Right ventricle myocardium inferior (tissue), 1 donor: ENCODE measurements at regions not wholly inside any gene's neighbourhood (a gene's known extent, or its start where the extent isn't known, plus 50 kb on each side); places are given as distances from the start of the nearest gene placed in this dataset.
"Not testable (repeated sequence)": the region's sequence is repeated elsewhere in the genome, so short reads cannot be mapped to it uniquely, and the experiment has no call there.

Experiments
- ATAC-seq: fragments of 200-7000 bp; cut with Tn5 transposase; one replicate; pipeline ENCODE4 v1.9.1; 2020; ENCODE audit warnings: mild to moderate bottlenecking, moderate library complexity
- DNase-seq: peaks from one replicate; pipeline ENCODE4 v3.0.0; 2021; ENCODE audit errors: missing footprints
- intact Hi-C: fragments of 100-400 bp; cut with DNase I; formaldehyde crosslinking; loops from one replicate; pipeline ENCODE4 v1.11.0; 2022
- donor health status: DM: no; HTN: yes; CAD: no; lungs with severe emphysema.

DNA sequence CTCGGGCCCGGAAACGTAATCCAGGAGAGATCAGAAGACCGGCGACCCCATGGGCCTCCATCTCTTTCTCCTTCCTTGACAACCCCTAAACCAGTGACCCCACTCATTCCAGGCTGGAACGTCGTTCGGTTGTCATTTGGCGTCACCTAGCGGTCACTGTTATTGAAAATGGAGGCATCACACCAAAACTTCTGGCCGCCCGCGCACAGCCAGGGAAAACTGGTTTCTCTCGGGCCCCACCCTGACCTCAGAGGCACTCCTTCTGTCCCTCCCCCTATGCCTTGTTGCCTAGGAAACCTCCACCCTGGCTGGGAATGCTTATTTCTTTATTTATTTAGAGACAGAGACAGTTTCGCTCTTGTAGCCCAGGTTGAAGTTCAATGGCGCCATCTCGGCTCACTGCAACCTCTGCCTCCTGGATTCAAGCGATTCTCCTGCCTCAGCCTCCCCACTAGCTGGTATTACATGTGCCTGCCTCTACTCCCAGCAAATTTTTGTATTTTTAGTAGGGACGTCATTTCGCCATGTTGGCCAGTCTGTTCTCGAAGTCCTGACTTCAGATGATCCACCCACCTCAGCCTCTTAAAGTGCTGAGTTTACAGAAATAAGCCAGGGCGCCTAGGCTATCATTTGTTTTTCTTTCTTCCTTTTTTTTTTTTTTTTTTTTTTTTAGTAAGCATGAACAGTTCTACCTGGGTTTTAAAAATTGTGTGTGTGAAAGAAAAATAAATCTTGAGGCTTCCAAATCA, 2144.1 kb upstream of the TPTE start:
- intact Hi-C loops, DNase-seq: not testable (repeated sequence)
- peak; percentile 50 for ATAC-seq

DNA sequence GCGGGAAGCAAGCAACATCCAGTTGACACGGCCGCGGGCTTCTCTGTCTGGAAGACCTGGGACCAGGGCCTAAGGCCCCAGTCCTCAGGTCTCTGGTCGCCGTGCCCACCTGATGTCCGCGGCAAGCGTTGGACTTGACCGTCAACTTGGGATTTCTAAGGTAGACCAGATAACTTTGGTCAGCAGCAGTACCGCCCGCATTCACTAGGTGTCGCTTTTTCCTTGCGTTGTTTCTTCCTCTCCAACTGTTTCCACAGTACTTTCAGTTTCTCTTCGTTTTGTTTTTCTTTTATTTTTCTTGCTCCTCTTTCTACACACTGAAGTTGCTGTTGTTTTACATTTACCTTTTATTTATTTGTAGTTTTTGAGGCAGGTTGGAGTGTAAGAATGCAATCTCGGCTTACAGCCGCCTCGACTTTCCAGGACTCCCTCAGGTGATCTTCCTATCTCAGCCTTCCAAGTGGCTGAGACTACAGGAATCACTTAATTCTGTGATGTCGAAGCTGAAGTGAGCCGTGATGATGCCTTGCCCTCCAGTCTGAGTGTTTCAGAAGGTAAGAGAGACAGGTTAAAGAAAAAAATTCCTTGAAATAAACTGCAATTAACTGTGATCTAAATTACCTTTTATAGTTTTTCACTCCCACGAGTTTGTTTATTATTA, 2140.8 kb upstream of the TPTE start:
- peak; percentile 67 for ATAC-seq

DNA sequence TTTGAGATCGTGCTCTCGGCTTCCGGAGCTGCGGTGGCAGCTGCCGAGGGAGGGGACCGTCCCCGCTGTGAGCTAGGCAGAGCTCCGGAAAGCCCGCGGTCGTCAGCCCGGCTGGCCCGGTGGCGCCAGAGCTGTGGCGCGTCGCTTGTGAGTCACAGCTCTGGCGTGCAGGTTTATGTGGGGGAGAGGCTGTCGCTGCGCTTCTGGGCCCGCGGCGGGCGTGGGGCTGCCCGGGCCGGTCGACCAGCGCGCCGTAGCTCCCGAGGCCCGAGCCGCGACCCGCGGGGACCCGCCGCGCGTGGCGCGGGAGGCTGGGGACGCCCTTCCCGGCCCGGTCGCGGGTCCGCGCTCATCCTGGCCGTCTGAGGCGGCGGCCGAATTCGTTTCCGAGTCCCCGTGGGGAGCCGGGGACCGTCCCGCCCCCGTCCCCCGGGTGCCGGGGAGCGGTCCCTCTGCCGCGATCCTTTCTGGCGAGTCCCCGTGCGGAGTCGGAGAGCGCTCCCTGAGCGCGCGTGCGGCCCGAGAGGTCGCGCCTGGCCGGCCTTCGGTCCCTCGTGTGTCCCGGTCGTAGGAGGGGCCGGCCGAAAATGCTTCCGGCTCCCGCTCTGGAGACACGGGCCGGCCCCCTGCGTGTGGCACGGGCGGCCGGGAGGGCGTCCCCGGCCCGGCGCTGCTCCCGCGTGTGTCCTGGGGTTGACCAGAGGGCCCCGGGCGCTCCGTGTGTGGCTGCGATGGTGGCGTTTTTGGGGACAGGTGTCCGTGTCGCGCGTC, 2133.0 kb upstream of the TPTE start:
- ATAC-seq, result peak; percentile 100
- intact Hi-C loops, DNase-seq: not testable (repeated sequence)

More for the DNA sequence above, 2140.8 kb upstream of the TPTE start:
- intact Hi-C loops, DNase-seq: not testable (repeated sequence)

DNA sequence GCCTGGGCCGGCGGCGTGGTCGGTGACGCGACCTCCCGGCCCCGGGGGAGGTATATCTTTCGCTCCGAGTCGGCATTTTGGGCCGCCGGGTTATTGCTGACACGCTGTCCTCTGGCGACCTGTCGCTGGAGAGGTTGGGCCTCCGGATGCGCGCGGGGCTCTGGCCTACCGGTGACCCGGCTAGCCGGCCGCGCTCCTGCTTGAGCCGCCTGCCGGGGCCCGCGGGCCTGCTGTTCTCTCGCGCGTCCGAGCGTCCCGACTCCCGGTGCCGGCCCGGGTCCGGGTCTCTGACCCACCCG, 2132.5 kb upstream of the TPTE start:
- intact Hi-C loops, ATAC-seq, DNase-seq: not testable (repeated sequence)

DNA sequence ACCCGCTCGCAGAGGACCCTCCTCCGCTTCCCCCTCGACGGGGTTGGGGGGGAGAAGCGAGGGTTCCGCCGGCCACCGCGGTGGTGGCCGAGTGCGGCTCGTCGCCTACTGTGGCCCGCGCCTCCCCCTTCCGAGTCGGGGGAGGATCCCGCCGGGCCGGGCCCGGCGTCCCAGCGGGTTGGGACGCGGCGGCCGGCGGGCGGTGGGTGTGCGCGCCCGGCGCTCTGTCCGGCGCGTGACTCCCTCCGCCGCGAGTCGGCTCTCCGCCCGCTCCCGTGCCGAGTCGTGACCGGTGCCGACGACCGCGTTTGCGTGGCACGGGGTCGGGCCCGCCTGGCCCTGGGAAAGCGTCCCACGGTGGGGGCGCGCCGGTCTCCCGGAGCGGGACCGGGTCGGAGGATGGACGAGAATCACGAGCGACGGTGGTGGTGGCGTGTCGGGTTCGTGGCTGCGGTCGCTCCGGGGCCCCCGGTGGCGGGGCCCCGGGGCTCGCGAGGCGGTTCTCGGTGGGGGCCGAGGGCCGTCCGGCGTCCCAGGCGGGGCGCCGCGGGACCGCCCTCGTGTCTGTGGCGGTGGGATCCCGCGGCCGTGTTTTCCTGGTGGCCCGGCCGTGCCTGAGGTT, 2130.7 kb upstream of the TPTE start:
- intact Hi-C loops, DNase-seq, ATAC-seq: not testable (repeated sequence)

DNA sequence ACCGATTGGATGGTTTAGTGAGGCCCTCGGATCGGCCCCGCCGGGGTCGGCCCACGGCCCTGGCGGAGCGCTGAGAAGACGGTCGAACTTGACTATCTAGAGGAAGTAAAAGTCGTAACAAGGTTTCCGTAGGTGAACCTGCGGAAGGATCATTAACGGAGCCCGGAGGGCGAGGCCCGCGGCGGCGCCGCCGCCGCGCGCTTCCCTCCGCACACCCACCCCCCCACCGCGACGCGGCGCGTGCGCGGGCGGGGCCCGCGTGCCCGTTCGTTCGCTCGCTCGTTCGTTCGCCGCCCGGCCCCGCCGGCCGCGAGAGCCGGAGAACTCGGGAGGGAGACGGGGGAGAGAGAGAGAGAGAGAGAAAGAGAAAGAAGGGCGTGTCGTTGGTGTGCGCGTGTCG, 2127.0 kb upstream of the TPTE start:
- DNase-seq, ATAC-seq, intact Hi-C loops: not testable (repeated sequence)

DNA sequence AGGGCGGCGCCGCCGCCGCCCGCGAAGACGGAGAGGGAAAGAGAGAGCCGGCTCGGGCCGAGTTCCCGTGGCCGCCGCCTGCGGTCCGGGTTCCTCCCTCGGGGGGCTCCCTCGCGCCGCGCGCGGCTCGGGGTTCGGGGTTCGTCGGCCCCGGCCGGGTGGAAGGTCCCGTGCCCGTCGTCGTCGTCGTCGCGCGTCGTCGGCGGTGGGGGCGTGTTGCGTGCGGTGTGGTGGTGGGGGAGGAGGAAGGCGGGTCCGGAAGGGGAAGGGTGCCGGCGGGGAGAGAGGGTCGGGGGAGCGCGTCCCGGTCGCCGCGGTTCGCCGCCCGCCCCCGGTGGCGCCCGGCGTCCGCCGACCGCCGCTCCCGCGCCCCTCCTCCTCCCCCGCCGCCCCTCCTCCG, 2125.4 kb upstream of the TPTE start:
- ATAC-seq, DNase-seq, intact Hi-C loops: not testable (repeated sequence)

DNA sequence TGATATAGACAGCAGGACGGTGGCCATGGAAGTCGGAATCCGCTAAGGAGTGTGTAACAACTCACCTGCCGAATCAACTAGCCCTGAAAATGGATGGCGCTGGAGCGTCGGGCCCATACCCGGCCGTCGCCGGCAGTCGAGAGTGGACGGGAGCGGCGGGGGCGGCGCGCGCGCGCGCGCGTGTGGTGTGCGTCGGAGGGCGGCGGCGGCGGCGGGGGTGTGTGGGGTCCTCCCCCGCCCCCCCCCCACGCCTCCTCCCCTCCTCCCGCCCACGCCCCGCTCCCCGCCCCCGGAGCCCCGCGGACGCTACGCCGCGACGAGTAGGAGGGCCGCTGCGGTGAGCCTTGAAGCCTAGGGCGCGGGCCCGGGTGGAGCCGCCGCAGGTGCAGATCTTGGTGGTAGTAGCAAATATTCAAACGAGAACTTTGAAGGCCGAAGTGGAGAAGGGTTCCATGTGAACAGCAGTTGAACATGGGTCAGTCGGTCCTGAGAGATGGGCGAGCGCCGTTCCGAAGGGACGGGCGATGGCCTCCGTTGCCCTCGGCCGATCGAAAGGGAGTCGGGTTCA, 2122.4 kb upstream of the TPTE start:
- DNase-seq, ATAC-seq, intact Hi-C loops: not testable (repeated sequence)

DNA sequence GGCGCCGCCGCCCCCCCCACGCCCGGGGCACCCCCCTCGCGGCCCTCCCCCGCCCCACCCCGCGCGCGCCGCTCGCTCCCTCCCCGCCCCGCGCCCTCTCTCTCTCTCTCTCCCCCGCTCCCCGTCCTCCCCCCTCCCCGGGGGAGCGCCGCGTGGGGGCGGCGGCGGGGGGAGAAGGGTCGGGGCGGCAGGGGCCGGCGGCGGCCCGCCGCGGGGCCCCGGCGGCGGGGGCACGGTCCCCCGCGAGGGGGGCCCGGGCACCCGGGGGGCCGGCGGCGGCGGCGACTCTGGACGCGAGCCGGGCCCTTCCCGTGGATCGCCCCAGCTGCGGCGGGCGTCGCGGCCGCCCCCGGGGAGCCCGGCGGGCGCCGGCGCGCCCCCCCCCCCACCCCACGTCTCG, 2121.5 kb upstream of the TPTE start:
- intact Hi-C loops, ATAC-seq, DNase-seq: not testable (repeated sequence)

DNA sequence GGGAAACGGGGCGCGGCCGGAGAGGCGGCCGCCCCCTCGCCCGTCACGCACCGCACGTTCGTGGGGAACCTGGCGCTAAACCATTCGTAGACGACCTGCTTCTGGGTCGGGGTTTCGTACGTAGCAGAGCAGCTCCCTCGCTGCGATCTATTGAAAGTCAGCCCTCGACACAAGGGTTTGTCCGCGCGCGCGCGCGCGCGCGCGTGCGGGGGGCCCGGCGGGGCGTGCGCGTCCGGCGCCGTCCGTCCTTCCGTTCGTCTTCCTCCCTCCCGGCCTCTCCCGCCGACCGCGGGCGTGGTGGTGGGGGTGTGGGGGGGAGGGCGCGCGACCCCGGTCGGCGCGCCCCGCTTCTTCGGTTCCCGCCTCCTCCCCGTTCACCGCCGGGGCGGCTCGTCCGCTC, 2119.6 kb upstream of the TPTE start:
- ATAC-seq, DNase-seq, intact Hi-C loops: not testable (repeated sequence)

DNA sequence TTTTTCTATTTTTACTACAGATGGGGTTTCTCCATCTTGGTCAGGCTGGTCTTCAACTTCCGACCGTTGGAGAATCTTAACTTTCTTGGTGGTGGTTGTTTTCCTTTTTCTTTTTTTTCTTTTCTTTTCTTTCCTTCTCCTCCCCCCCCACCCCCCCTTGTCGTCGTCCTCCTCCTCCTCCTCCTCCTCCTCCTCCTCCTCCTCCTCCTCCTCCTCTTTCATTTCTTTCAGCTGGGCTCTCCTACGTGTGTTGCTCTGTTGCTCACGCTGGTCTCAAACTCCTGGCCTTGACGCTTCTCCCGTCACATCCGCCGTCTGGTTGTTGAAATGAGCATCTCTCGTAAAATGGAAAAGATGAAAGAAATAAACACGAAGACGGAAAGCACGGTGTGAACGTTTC, 2115.1 kb upstream of the TPTE start:
- intact Hi-C loops, ATAC-seq, DNase-seq: not testable (repeated sequence)

DNA sequence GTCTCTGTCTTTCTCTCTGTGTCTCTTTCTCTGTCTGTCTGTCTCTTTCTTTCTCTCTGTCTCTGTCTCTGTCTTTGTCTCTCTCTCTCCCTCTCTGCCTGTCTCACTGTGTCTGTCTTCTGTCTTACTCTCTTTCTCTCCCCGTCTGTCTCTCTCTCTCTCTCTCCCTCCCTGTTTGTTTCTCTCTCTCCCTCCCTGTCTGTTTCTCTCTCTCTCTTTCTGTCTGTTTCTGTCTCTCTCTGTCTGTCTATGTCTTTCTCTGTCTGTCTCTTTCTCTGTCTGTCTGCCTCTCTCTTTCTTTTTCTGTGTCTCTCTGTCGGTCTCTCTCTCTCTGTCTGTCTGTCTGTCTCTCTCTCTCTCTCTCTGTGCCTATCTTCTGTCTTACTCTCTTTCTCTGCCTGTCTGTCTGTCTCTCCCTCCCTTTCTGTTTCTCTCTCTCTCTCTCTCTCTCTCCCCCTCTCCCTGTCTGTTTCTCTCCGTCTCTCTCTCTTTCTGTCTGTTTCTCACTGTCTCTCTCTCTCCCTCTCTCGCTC, 2110.2 kb upstream of the TPTE start:
- intact Hi-C loops, DNase-seq: not testable (repeated sequence)
- peak; percentile 28 for ATAC-seq

DNA sequence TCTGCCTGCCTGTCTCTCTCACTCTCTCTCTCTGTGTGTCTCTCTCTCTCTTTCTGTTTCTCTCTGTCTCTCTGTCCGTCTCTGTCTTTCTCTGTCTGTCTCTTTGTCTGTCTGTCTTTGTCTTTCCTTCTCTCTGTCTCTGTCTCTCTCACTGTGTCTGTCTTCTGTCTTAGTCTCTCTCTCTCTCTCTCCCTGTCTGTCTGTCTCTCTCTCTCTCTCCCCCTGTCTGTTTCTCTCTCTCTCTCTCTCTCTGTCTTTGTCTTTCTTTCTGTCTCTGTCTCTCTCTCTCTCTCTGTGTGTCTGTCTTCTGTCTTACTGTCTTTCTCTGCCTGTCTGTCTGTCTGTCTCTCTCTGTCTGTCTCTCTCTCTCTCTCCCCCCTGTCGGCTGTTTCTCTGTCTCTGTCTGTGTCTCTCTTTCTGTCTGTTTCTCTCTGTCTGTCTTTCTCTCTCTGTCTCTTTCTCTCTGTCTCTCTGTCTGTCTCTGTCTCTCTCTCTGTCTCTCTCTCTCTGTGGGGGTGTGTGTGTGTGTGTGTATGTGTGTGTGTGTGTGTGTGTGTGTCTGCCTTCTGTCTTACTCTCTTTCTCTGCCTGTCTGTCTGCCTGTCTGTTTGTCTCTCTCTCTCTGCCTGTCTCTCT, 2101.3 kb upstream of the TPTE start:
- ATAC-seq, result peak; percentile 97
- DNase-seq, intact Hi-C loops: not testable (repeated sequence)

DNA sequence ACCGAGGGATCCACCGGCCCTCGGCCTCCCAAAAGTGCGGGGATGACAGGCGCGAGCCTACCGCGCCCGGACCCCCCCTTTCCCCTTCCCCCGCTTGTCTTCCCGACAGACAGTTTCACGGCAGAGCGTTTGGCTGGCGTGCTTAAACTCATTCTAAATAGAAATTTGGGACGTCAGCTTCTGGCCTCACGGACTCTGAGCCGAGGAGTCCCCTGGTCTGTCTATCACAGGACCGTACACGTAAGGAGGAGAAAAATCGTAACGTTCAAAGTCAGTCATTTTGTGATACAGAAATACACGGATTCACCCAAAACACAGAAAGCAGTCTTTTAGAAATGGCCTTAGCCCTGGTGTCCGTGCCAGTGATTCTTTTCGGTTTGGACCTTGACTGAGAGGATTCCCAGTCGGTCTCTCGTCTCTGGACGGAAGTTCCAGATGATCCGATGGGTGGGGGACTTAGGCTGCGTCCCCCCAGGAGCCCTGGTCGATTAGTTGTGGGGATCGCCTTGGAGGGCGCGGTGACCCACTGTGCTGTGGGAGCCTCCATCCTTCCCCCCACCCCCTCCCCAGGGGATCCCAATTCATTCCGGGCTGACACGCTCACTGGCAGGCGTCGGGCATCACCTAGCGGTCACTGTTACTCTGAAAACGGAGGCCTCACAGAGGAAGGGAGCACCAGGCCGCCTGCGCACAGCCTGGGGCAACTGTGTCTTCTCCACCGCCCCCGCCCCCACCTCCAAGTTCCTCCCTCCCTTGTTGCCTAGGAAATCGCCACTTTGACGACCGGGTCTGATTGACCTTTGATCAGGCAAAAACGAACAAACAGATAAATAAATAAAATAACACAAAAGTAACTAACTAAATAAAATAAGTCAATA, 2093.4 kb upstream of the TPTE start:
- ATAC-seq, result peak; percentile 73
- intact Hi-C loops, DNase-seq: not testable (repeated sequence)

DNA sequence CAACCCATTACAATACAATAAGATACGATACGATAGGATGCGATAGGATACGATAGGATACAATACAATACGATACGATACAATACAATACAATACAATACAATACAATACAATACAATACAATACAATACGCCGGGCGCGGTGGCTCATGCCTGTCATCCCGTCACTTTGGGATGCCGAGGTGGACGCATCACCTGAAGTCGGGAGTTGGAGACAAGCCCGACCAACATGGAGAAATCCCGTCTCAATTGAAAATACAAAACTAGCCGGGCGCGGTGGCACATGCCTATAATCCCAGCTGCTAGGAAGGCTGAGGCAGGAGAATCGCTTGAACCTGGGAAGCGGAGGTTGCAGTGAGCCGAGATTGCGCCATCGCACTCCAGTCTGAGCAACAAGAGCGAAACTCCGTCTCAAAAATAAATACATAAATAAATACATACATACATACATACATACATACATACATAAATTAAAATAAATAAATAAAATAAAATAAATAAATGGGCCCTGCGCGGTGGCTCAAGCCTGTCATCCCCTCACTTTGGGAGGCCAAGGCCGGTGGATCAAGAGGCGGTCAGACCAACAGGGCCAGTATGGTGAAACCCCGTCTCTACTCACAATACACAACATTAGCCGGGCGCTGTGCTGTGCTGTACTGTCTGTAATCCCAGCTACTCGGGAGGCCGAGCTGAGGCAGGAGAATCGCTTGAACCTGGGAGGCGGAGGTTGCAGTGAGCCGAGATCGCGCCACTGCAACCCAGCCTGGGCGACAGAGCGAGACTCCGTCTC, 2092.5 kb upstream of the TPTE start:
- ATAC-seq, result peak; percentile 87
- DNase-seq, intact Hi-C loops: not testable (repeated sequence)

DNA sequence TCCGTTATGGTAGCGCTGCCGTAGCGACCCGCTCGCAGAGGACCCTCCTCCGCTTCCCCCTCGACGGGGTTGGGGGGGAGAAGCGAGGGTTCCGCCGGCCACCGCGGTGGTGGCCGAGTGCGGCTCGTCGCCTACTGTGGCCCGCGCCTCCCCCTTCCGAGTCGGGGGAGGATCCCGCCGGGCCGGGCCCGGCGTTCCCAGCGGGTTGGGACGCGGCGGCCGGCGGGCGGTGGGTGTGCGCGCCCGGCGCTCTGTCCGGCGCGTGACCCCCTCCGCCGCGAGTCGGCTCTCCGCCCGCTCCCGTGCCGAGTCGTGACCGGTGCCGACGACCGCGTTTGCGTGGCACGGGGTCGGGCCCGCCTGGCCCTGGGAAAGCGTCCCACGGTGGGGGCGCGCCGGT, 2086.7 kb upstream of the TPTE start:
- intact Hi-C loops, DNase-seq, ATAC-seq: not testable (repeated sequence)
